ENCODE measurements at regions not wholly inside any gene's neighbourhood (a gene's known extent, or its start where the extent isn't known, plus 50 kb on each side); places are given as distances from the start of the nearest gene placed in this dataset.

GRCh38 chr14:84144166-84144565 lies 1385.8 kb upstream of the FLRT2 start:
- TF ChIP-seq CTCF (IDR thresholded peaks at IDR 0.05; ENCODE audit: low read depth, low read length) (no peak), MAX (IDR thresholded peaks at IDR 0.05; ENCODE audit: low read depth, low read length) (no peak)

All from NB4 (cell line).